ENCODE measurements at regions not wholly inside any gene's neighbourhood (a gene's known extent, or its start where the extent isn't known, plus 50 kb on each side); places are given as distances from the start of the nearest gene placed in this dataset.

DNA sequence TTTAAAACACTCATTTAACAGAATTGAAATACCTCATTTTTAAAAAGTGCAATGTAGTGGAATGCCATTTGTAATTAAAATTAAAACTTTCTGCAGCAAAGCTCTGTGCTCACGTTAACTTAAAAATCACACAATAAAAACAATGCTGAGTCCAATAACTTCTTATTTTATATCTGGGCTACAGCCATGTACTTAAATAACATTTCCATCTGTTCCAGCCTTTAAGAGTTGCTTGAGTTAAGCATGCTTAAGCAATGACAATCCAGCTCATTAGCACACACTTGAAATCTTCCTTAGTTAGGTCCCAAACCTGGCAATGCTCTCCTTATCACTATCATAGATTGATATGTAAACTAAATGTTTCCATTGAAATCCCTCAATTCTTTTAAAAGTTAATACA lies 132.3 kb upstream of the CDH12 start:
- DNase-seq: no peak

DNA sequence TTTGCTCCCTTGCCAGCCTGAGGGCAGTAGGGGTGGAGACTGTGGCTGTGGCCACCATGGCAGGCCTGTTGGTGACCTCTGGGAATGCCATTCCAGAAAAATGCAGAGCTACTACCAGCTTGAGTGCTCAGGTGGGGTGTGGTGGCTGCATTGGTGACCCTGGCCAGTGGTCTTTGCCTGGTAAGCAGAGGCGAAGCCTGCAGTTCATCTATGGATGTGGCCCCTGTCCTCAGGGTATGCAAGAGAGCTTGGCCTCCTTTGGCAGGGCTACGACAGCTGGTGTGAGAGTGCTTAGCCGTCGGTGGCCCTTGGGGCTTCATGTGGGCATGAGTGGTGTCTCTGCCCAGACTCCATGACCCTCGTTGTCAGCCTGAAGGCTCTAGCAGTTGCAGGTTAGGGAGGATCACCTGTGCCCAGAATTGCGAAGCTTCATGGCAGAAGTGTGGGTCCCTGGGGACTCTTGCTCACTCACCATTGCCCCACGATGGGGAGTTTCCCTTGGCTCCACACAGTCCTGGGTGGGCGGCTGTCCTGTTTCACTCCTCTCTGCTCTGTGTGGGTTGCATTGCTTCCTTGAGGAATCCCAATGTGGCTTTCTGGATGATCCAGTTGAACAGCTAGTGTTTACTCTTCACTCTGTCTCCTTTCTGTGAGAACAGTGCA lies 117.9 kb upstream of the CDH12 start:
- DNase-seq: no peak

DNA sequence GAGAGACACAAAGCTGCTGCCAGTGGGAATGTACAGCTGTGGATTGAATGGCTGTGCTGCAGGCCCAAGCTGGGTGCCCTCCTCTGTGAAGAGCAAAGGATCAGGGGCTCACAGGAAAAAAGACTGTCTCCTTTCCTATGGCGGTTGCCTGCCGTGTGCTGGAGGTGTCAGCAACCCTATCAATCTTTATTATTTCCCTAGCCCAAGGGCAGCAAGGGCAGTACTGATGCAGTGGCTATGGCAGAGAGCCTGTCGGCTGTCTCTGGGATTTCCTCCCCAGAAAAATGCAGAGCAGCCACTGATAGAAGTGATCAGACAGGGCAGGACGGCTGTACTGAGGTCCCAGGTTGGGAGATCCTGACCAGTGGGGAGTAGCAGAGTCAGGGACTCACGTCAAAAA lies 117.3 kb upstream of the CDH12 start:
- no peak for DNase-seq

DNA sequence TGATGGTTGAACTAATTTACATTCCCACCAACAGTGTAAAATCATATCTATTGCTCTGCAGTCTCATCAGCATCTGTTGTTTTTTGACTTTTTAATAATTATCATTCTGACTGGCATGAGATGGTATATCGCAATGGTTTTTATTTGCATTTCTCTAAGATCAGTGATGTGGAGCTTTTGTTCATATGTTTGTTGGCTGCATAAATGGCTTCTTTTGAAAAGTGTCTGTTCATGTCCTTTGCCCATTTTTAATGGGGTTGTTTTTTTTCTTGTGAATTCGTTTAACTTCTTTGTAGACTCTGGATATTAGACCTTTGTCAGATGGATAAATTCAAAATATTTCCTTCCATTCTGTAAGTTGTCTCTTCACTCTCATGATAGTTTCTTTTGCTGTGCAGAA lies 115.2 kb upstream of the CDH12 start:
- DNase-seq: no peak

DNA sequence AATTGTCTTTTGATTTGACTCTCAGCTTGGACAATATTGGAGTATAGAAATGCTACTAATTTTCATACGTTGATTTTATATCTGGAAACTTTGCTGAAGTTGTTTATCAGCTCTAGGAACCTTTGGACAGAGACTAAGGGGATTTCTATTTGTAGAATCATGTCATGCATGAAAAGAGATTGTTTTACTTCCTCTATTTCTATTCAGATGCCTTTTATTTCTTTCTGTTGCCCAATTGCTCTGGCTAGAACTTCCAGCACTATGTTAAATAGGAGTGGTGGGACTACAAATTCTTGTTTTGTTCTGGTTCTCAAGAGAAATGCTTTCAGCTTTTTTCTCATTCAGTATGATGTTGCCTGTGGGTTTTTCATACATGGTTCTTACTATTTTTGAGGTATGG lies 112.8 kb upstream of the CDH12 start:
- no peak for DNase-seq

DNA sequence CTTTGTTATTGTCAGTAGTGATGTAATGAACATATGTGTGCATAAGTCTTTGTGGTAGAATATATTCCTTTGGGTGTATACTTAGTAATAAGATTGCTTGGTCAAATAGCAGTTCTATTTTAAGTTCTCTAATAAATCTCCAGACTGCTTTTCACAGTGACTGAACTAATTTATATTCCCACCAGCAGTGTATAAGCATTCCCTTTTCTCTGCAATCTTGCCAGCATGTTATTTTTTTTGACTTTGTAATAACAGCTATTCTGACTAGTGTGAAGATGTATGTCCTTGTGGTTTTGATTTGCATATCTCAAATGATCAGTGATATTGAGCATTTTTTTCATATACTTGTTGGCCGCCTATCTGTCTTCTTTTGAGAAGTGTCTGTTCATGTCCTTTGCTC lies 111.5 kb upstream of the CDH12 start:
- DNase-seq: no peak

DNA sequence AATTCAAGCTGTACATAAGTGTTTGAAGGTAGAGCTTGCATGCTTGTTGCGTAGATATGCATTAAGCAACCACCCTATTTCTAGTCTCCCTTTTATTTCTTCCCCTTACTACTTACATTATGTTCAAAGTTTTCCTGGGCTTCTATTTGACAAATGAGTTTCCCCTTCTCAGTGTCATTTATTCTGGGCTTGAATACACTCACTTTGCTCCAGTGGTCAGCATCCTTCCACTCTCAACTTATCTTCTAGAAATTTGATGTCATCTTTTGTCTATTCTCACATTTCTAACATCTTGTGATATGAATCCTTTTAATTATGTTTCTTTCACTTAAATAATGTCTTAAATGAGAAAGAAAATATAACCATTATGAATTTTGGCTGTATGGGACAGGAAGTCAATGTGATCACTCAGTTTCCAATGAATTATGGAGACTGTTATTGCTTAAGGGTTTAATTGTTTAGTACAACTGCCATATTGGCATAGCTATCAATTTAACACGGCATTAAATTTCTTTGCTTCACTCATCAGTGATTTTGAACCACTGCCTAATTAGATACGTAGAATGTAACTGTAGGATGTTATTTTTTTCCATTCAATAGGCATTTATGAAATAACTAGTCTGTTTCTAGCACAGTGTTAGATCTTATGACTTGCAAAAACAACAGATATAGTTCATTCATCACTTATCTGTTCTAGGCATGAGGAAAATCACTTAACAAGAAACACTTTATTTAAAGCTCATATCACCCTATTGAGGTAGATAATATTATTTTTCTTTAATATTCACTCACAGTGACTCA lies 105.5 kb upstream of the CDH12 start:
- no peak for DNase-seq

DNA sequence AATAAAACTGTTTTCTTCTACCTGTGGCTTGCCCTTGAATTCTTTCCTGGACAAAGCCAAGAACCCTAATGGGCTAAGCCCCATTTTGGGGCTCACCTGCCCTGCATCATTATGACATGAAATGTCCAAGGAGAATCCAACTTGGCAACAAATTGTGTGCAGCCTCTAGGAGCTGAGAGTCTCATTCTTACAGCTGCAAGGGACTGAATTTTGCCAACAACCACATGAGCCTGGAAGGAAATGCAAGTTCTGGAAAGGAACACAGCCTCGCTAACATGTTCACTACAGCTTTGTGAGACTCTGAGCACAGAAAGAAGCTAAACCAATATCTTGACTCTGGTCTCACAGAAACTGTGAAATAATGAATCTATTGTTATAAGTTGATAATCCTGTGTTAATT lies 94.8 kb upstream of the CDH12 start:
- DNase-seq: no peak

DNA sequence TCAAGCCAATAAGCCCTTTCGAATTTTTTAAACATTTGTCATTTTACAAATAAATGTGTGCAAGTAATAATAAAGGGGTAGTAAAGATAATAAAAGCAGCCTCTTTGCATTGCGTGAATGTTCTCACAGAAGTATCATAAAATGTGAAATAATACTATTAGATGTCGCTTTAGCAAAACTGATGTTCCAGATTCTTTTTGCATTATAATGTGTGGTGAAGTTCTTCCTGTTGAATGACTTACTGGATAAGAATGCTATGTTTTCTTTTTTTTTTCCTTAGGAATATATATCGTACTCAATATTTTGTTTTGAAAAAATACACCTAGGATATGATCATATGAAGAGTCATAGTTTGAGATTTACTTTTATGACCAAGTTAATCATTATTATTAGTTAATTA lies 85.2 kb upstream of the CDH12 start:
- no peak for DNase-seq

DNA sequence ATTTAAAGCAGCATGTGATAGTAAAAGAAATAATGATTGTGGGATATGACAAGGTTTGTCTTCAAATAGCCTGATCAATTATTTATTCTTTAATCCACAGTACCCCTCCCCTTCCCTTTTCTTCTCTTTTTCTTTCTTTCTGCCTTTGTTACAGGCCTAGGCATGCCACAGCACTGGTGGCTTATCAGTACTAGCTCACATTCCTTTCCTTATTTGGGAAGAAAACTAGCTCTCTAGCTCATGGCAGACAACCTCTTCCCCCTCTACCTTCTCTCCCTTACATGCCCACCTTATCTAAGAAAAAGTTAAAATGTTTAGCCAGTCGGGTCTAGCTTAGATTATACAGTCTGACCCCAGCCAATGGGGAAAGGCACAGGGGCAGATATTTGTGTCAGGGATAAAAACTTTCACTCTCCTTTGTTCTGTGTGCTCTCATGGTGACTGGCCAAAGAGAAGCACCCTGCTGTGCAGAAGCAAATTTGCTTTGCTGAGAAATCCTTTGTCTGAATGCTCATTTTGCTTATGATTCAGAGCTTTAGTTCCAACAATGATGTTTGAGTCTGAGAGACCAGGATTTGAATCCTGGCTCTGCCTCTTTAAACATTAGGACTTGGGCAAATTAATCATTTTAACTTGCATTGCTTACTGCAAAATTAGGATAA lies 75.8 kb upstream of the CDH12 start:
- DNase-seq: no peak

DNA sequence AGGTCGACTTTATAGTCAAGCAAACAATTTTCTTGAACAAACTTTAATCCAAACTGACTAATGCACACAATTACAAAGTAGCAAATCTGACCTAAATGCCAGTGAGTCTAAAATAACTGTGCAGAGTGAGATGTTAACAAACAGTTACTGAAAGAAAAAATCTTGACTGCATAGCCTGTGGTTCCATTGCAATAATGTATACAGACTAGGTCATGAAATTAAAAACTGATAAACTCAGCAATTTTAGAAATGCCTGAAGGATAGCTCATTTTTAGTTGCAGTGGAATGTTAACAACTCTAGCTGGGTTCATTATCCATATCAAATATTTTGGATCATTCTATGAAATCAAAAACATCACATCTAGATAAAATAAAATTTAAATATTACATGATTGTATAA lies 73.4 kb upstream of the CDH12 start:
- DNase-seq: no peak

DNA sequence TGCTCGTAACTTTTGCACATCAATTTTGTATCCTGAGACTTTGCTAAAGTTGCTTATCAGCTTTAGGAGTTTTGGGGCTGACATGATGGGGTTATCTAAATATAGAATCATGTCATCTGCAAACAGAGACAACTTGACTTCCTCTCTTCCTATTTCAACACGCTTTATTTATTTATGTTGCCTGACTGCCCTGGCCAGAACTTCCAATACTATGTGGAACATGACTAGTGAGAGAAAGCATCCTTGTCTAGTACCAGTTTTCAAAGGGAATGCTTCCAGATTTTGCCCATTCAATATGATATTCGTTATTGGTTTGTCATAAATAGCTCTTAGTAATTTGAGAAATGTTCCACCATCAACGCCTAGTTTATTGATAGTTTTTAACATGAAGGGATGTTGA lies 65.4 kb upstream of the CDH12 start:
- DNase-seq: no peak

DNA sequence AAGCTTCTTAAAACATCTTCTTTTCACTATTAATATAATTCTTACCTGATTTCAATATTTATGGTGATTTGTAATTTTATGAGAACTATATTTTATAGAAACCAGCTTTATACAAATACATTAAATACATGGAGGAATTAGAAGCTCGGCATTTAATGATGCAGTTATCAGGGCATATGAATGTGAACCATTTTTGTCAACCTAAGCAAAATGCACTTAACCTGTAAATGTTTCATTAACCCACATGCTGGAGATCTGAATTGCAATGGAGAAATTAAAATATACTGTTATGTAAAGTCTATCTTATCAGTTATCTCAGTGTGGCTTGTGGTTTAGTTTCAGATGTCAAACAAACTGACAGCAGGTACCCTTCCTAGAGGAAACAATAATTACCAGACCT lies 63.2 kb upstream of the CDH12 start:
- DNase-seq: no peak

DNA sequence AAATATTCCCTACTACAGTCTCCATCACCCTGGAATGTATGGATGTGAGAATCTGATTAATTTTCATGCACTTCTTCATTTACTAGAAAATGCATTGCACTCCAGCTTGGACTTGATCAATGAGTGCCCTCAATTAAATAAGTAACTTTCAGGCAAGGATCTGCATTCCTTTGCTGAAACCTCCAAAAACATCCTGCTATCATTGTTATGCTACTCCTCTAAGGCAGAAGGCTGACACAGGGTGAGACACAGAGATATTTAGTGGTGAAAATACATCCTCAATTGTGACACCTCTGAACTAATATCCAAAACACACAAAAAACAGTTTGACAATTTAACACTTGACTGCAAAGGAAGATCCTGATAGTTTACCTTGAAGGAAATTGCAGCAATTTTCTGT lies 57.9 kb upstream of the CDH12 start:
- no peak for DNase-seq

DNA sequence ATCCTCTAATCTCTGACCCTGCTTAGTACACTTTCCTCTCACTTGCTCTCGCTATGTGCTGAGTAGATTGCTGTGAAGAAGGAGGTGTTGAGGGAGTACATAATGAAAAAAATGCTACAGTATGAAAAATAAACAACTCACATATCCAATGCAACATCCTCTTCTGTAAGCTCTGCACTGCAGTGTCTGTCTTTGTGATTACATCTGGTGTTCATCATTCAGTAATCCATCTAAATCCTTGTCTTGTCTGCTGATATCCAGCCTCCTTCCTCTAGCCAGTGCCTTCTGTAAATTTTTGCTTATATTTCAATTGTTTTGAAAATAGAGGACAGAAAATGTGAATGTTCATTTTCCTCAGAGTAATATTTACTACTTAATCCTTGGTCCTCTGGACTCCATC lies 57.4 kb upstream of the CDH12 start:
- DNase-seq: no peak

DNA sequence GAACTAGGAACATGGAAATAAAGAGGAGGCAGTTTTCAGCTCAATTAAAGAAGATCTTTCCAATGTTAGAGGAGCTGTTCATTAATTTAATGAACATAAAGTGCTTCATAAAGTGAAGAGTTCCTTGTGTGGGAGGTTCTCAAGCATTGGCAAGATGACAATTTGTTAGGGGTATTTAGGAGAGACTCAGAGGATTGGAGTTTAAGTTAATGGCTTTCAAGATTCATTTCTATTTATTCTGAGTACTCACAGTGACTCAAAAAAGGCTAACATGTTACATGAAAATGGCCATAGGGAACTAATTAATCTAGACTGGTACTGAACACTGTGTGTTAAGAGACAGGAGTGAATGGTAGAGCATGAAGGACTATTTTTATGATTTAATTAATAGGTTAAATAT lies 55.4 kb upstream of the CDH12 start:
- no peak for DNase-seq

DNA sequence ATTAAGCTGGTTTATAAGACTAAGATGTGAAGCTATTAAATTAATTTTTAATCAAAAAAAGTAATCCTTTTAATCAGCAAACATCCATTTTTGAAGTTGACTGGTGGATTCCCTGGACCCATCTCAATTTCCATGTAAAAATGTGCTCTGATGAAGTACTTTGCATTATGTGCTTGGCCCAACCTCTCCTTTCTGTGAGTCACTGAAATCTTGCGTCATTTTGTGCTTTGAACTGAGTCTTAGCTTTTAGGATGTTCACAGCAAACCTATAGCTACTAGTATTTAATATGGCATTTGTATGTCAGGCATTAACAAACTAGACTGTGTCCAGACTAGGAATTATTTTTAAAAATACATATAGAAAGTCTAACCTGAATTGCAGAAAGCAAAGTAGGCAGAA lies 55.0 kb upstream of the CDH12 start:
- DNase-seq: no peak
